ENCODE measurements at regions not wholly inside any gene's neighbourhood (a gene's known extent, or its start where the extent isn't known, plus 50 kb on each side); places are given as distances from the start of the nearest gene placed in this dataset.

- no peaks in the 10 kb centered on the region for H3K9me3 ChIP-seq (ENCODE audit: control insufficient read depth, insufficient read depth, low read length)
- no peaks in the 10 kb centered on the region for H3K36me3 ChIP-seq (ENCODE audit: insufficient read depth, low read length)
- H3K4me1 ChIP-seq (ENCODE audit: insufficient read depth, low read length) = no peaks in the 10 kb centered on the region; the same call in 1 of the 2 replicates
- peak overlapping the region; percentile 32; the same call in 1 of the 2 replicates for H3K9ac ChIP-seq (ENCODE audit: low read depth, low read length)
Measured at GRCh38 chr5:42894057-42894456, 82.4 kb upstream of the SELENOP start.

- Histone ChIP-seq H3K9ac (ENCODE audit: low read depth, low read length) (no peak overlapping the region), H3K36me3 (ENCODE audit: insufficient read depth, low read length) (no peaks in the 10 kb centered on the region), H3K4me1 (ENCODE audit: insufficient read depth, low read length) (no peaks in the 10 kb centered on the region; the same call in 1 of the 2 replicates), H3K9me3 (ENCODE audit: control insufficient read depth, insufficient read depth, low read length) (no peaks in the 10 kb centered on the region)
Measured at GRCh38 chr5:42889311-42889933, 77.7 kb upstream of the SELENOP start.

- H3K4me1 ChIP-seq (ENCODE audit: insufficient read depth, low read length) = no peaks in the 10 kb centered on the region
- no peaks in the 10 kb centered on the region for H3K36me3 ChIP-seq (ENCODE audit: insufficient read depth, low read length)
- no peaks in the 10 kb centered on the region for H3K9me3 ChIP-seq (ENCODE audit: control insufficient read depth, insufficient read depth, low read length)
- H3K9ac ChIP-seq (ENCODE audit: low read depth, low read length) = no peak overlapping the region
Measured at GRCh38 chr5:42888771-42889170, 77.1 kb upstream of the SELENOP start.

GRCh38 chr5:42887575-42887974 lies 75.9 kb upstream of the SELENOP start:
- no peaks in the 10 kb centered on the region for H3K4me1 ChIP-seq (ENCODE audit: insufficient read depth, low read length)
- no peaks in the 10 kb centered on the region for H3K9me3 ChIP-seq (ENCODE audit: control insufficient read depth, insufficient read depth, low read length)
- H3K9ac ChIP-seq (ENCODE audit: low read depth, low read length) = no peak overlapping the region
- H3K36me3 ChIP-seq (ENCODE audit: insufficient read depth, low read length) = no peaks in the 10 kb centered on the region

GRCh38 chr5:42887097-42887496 lies 75.4 kb upstream of the SELENOP start:
- H3K9ac ChIP-seq (ENCODE audit: low read depth, low read length) = no peak overlapping the region
- H3K9me3 ChIP-seq (ENCODE audit: control insufficient read depth, insufficient read depth, low read length) = no peaks in the 10 kb centered on the region
- no peaks in the 10 kb centered on the region for H3K4me1 ChIP-seq (ENCODE audit: insufficient read depth, low read length)
- H3K36me3 ChIP-seq (ENCODE audit: insufficient read depth, low read length) = no peaks in the 10 kb centered on the region

GRCh38 chr5:42886635-42887034 lies 74.9 kb upstream of the SELENOP start:
- Histone ChIP-seq H3K4me1 (ENCODE audit: insufficient read depth, low read length) (no peaks in the 10 kb centered on the region), H3K36me3 (ENCODE audit: insufficient read depth, low read length) (no peaks in the 10 kb centered on the region), H3K9me3 (ENCODE audit: control insufficient read depth, insufficient read depth, low read length) (no peaks in the 10 kb centered on the region), H3K9ac (ENCODE audit: low read depth, low read length) (no peak overlapping the region)

GRCh38 chr5:42884326-42884725 lies 72.6 kb upstream of the SELENOP start:
- Histone ChIP-seq H3K36me3 (ENCODE audit: insufficient read depth, low read length) (no peaks in the 10 kb centered on the region), H3K9ac (ENCODE audit: low read depth, low read length) (no peak overlapping the region), H3K4me1 (ENCODE audit: insufficient read depth, low read length) (no peaks in the 10 kb centered on the region), H3K9me3 (ENCODE audit: control insufficient read depth, insufficient read depth, low read length) (no peaks in the 10 kb centered on the region)

- Histone ChIP-seq H3K4me1 (ENCODE audit: insufficient read depth, low read length) (no peaks in the 10 kb centered on the region), H3K36me3 (ENCODE audit: insufficient read depth, low read length) (no peaks in the 10 kb centered on the region), H3K9ac (ENCODE audit: low read depth, low read length) (no peak overlapping the region), H3K9me3 (ENCODE audit: control insufficient read depth, insufficient read depth, low read length) (no peaks in the 10 kb centered on the region)
Measured at GRCh38 chr5:42881416-42882117, 69.9 kb upstream of the SELENOP start.

GRCh38 chr5:42880496-42881150 lies 68.9 kb upstream of the SELENOP start:
- Histone ChIP-seq H3K36me3 (ENCODE audit: insufficient read depth, low read length) (no peaks in the 10 kb centered on the region), H3K9ac (ENCODE audit: low read depth, low read length) (no peak overlapping the region), H3K9me3 (ENCODE audit: control insufficient read depth, insufficient read depth, low read length) (no peaks in the 10 kb centered on the region), H3K4me1 (ENCODE audit: insufficient read depth, low read length) (no peaks in the 10 kb centered on the region)

- Histone ChIP-seq H3K9me3 (ENCODE audit: control insufficient read depth, insufficient read depth, low read length) (no peaks in the 10 kb centered on the region), H3K36me3 (ENCODE audit: insufficient read depth, low read length) (no peaks in the 10 kb centered on the region), H3K9ac (ENCODE audit: low read depth, low read length) (no peak overlapping the region), H3K4me1 (ENCODE audit: insufficient read depth, low read length) (no peaks in the 10 kb centered on the region)
Measured at GRCh38 chr5:42879291-42879690, 67.6 kb upstream of the SELENOP start.

- H3K4me1 ChIP-seq (ENCODE audit: insufficient read depth, low read length) = no peaks in the 10 kb centered on the region
- H3K36me3 ChIP-seq (ENCODE audit: insufficient read depth, low read length) = no peaks in the 10 kb centered on the region
- no peaks in the 10 kb centered on the region for H3K9me3 ChIP-seq (ENCODE audit: control insufficient read depth, insufficient read depth, low read length)
- H3K9ac ChIP-seq (ENCODE audit: low read depth, low read length) = no peak overlapping the region
Measured at GRCh38 chr5:42878550-42878949, 66.9 kb upstream of the SELENOP start.

- H3K36me3 ChIP-seq (ENCODE audit: insufficient read depth, low read length) = no peaks in the 10 kb centered on the region
- H3K9me3 ChIP-seq (ENCODE audit: control insufficient read depth, insufficient read depth, low read length) = no peaks in the 10 kb centered on the region
- no peaks in the 10 kb centered on the region for H3K4me1 ChIP-seq (ENCODE audit: insufficient read depth, low read length)
- H3K9ac ChIP-seq (ENCODE audit: low read depth, low read length) = no peak overlapping the region
Measured at GRCh38 chr5:42878041-42878440, 66.3 kb upstream of the SELENOP start.

GRCh38 chr5:42877431-42877830 lies 65.7 kb upstream of the SELENOP start:
- Histone ChIP-seq H3K4me1 (ENCODE audit: insufficient read depth, low read length) (no peaks in the 10 kb centered on the region), H3K36me3 (ENCODE audit: insufficient read depth, low read length) (no peaks in the 10 kb centered on the region)

GRCh38 chr5:42876375-42876844 lies 64.7 kb upstream of the SELENOP start:
- no peaks in the 10 kb centered on the region for H3K9me3 ChIP-seq (ENCODE audit: control insufficient read depth, insufficient read depth, low read length)
- H3K4me1 ChIP-seq (ENCODE audit: insufficient read depth, low read length) = no peaks in the 10 kb centered on the region
- no peaks in the 10 kb centered on the region for H3K36me3 ChIP-seq (ENCODE audit: insufficient read depth, low read length)
- H3K9ac ChIP-seq (ENCODE audit: low read depth, low read length) = no peak overlapping the region

More at GRCh38 chr5:42877431-42877830, 65.7 kb upstream of the SELENOP start:
- Histone ChIP-seq H3K9me3 (ENCODE audit: control insufficient read depth, insufficient read depth, low read length) (no peaks in the 10 kb centered on the region), H3K9ac (ENCODE audit: low read depth, low read length) (no peak overlapping the region)
